GM12874 (cell line): ENCODE measurements at regions not wholly inside any gene's neighbourhood (a gene's known extent, or its start where the extent isn't known, plus 50 kb on each side); places are given as distances from the start of the nearest gene placed in this dataset.

Experiments used
- CTCF ChIP-seq: IDR thresholded peaks from 2 replicates; pipeline ENCODE4 v1.5.1; 2011; ENCODE audit warnings: low read depth, mild to moderate bottlenecking, control low read depth, low read length, moderate library complexity; ENCODE audit not compliant: insufficient read depth

- TF ChIP-seq CTCF, result no peak
Measured at GRCh38 chr3:24631481-24631880, 136.8 kb upstream of the THRB start.

GRCh38 chr3:24639061-24639460 lies 144.4 kb upstream of the THRB start:
- no peak for TF ChIP-seq CTCF

DNA sequence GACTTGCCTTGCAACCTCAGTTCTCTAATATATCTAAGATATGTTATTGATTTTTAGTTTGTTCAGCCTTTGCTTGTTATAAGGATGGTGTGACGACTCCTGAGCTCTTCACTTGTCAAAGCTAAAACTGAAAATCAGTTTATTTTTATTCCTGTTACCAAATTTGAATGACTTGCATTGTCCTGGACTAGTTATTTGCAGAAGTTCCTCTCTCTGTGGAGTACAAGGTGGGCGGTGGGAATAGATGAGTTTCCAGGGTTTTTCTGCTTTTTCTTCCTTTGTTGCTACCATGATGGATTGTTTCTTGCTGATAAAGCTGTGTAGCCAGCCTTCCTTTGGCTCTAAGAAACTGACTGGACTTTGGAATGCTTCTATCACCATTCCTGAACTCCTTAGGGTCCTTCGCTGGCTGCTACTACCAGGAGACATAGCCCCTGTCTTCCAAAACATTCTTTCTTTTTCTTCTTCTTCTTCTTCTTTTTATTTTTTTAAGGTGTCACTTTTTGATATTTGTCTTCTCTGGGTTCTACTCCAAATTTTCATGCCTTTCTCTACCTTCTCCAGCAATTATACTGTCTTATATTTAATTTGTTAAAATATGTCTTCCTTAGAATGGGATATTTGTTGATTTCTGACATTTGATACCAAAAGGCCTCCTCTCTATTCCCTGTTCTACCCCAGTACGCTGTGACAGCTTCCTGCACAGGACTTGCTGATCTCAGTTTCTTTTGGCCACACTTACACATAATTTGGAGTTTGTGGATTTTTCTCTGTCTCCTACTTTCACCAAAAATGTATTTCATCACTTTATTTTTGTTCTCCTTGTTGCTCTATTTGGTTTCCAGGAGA lies 145.1 kb upstream of the THRB start:
- TF ChIP-seq CTCF, result no peak

DNA sequence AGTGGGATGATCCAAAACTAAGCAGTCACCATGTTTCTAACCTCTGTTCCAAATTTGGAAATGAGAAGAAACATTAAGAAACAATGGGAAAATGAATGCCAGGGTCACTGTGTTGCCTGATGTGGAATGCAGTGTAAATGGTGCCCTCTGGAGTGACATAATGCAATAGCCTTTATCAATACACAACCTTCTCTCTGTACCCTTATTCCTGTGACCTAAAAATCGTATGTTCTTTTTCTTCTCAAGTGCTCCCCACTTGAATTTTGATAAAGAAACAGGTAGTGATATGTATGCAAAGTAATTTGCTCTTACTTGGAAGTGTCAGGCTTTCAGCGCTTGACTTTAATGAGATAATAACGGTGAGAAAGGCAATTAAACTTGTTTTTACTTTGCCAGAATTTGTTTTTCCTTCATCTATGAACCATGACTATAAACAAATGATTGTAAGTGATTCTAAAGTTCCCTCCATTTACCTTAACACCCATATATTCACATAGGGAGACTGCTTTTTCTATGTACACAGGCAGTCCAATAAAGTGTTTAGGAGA lies 145.8 kb upstream of the THRB start:
- TF ChIP-seq CTCF, result 0 out of 2 replicates have a peak, but pooled peaks have one; percentile 6

DNA sequence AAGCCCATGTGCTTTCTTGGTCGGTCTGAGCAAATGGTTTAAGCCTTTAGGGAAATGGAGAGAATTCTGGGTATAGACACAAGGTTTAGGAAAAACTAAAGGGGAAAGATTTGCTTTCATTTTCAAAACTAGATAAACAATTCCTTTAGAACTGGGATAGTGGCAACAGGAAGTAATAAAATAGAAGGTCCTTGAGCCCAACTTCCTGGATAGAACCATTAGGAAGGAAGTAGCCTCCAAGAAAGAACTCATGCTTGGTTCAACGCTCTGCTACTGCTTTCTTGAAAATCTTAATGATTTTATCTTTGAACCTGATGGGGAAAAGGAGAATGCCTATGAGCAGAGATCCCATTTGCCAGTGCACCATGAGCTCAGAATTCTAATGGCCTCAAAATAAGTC lies 147.0 kb upstream of the THRB start:
- TF ChIP-seq CTCF, result no peak

DNA sequence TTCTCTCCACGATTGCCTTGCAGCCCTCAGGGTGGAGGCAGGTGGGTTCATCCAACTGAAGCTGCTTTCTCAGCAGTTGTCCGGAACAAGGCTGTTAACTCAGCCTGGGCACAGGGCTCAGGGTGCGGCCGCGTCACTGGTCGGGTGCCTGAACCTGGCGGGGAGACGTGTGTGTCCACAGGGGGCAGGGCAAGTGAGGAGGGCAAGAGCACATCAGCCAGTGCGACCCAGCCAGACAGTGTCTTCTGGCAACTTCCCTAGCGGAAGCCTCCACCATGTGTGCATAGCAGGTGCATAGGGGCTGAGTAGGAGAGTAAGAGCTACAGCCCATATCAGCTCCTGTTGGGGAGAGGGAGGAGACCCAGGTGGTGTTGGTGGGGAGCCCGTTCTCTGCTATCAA lies 150.4 kb upstream of the THRB start:
- no peak for TF ChIP-seq CTCF

DNA sequence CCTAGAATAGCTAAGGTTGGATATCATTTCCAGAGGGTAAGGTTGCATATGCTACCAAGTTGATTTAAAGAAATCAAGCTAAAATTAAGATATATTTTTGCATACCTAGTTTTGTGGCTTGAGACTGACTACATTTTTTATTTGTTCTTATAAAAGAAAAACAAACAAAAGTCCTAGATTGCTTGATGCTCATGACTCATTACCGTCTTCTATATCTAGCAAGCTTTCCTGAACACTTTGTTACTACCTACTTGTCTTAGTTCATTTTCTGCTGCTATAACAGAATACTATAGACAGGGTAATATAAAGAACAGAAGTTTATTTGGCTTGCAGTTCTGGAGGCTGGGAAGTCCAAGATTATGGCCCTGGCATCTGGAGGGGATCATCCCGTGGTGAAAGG lies 152.1 kb upstream of the THRB start:
- TF ChIP-seq CTCF, result no peak
